ENCODE measurements at regions not wholly inside any gene's neighbourhood (a gene's known extent, or its start where the extent isn't known, plus 50 kb on each side); places are given as distances from the start of the nearest gene placed in this dataset.
A peak's percentile ranks its signal among the peaks of the same experiment; 100 is the strongest.

- Histone ChIP-seq H3K4me3 (no peak overlapping the region), H3K9me3 (peaks cover 10% of the 10 kb centered on the region), H3K36me3 (ENCODE audit: low read depth) (no peaks in the 10 kb centered on the region), H3K4me1 (ENCODE audit: low read depth) (no peaks in the 10 kb centered on the region)
- ATAC-seq (no peak), DNase-seq (no peak)
- intact Hi-C loops (cut with DNase I, micrococcal nuclease), result no loop called here
- TF ChIP-seq, protein P1, sequence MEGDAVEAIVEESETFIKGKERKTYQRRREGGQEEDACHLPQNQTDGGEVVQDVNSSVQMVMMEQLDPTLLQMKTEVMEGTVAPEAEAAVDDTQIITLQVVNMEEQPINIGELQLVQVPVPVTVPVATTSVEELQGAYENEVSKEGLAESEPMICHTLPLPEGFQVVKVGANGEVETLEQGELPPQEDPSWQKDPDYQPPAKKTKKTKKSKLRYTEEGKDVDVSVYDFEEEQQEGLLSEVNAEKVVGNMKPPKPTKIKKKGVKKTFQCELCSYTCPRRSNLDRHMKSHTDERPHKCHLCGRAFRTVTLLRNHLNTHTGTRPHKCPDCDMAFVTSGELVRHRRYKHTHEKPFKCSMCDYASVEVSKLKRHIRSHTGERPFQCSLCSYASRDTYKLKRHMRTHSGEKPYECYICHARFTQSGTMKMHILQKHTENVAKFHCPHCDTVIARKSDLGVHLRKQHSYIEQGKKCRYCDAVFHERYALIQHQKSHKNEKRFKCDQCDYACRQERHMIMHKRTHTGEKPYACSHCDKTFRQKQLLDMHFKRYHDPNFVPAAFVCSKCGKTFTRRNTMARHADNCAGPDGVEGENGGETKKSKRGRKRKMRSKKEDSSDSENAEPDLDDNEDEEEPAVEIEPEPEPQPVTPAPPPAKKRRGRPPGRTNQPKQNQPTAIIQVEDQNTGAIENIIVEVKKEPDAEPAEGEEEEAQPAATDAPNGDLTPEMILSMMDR (IDR thresholded peaks at IDR 0.05), result no peak
Observed at GRCh38 chr18:29154196-29154757, 977.3 kb upstream of the CDH2 start.

GRCh38 chr18:29153091-29153490, 976.2 kb upstream of the CDH2 start:
- ATAC-seq (no peak), DNase-seq (peak in 1 of 3 donors; percentile 4)
- TF ChIP-seq, protein P1 (IDR thresholded peaks at IDR 0.05), result no peak

DNA sequence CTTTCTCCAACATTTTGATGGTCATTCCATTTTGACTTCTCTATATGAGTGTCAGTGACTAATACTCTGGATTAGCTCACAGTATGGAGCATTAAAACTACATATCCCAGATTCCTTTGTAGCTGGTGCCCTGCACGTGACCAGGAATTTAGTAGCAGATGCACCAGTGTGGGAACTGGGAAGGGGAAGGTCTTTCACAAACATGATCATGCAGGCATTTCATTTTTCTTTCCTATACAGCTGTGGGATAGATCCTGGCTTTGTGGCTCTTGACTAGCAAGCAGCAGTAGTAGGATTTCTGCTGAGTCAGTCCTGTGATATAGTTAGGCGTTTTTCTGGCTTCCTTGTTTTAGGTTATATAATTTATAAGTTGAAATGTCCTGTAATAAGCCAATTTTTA, 971.0 kb upstream of the CDH2 start:
- no peaks in the 10 kb centered on the region for H3K4me1 ChIP-seq (ENCODE audit: low read depth)
- H3K4me3 ChIP-seq, result no peak overlapping the region
- ATAC-seq, result no peak
- intact Hi-C loops (cut with DNase I, micrococcal nuclease), result no loop called here
- no peak for DNase-seq
- peaks cover 5% of the 10 kb centered on the region for H3K9me3 ChIP-seq
- TF ChIP-seq, protein P1 (IDR thresholded peaks at IDR 0.05), result no peak
- H3K36me3 ChIP-seq (ENCODE audit: low read depth), result no peaks in the 10 kb centered on the region

More at GRCh38 chr18:29153091-29153490, 976.2 kb upstream of the CDH2 start:
- H3K36me3 ChIP-seq (ENCODE audit: low read depth), result no peaks in the 10 kb centered on the region
- H3K4me3 ChIP-seq, result no peak overlapping the region
- H3K4me1 ChIP-seq (ENCODE audit: low read depth), result no peaks in the 10 kb centered on the region
- peaks cover 12% of the 10 kb centered on the region for H3K9me3 ChIP-seq
- intact Hi-C loops (cut with DNase I, micrococcal nuclease), result no loop called here

GRCh38 chr18:29146068-29146467, 969.1 kb upstream of the CDH2 start:
- no peak for DNase-seq
- intact Hi-C loops (cut with DNase I, micrococcal nuclease), result no loop called here
- Histone ChIP-seq H3K36me3 (ENCODE audit: low read depth) (no peaks in the 10 kb centered on the region), H3K4me1 (ENCODE audit: low read depth) (no peaks in the 10 kb centered on the region), H3K4me3 (no peak overlapping the region), H3K9me3 (peaks cover 4% of the 10 kb centered on the region)
- TF ChIP-seq, protein P1 (IDR thresholded peaks at IDR 0.05), result no peak
- ATAC-seq, result no peak

DNA sequence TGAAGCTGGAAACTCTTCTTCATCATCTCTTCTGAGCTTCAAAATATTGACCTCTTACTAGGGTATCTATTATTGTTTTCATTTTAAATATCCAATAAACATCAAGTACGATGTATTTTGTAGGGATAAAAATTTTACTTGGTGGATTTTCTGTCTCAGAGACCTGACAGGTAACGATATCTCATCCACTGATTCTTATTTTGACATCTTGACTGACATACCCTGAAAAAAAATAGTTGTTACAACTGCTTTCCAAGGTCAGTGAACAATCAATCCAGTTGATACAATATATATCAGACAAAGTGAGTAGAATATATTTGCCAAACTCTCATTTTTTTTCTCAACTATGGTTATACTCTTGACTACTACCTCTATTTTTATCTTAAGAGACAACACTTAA, 963.7 kb upstream of the CDH2 start:
- peaks cover 7% of the 10 kb centered on the region for H3K9me3 ChIP-seq
- TF ChIP-seq, protein P1 (IDR thresholded peaks at IDR 0.05), result no peak
- no peak overlapping the region for H3K4me3 ChIP-seq
- no peaks in the 10 kb centered on the region for H3K36me3 ChIP-seq (ENCODE audit: low read depth)
- H3K4me1 ChIP-seq (ENCODE audit: low read depth), result no peaks in the 10 kb centered on the region
- intact Hi-C loops (cut with DNase I, micrococcal nuclease), result no loop called here
- ATAC-seq (no peak), DNase-seq (no peak)

Measured in mucosa of descending colon (tissue), 3 donors.